Mucosa of descending colon (tissue), 3 donors: ENCODE measurements at regions not wholly inside any gene's neighbourhood (a gene's known extent, or its start where the extent isn't known, plus 50 kb on each side); places are given as distances from the start of the nearest gene placed in this dataset.

Experiments used
- ATAC-seq: fragments of 200-7000 bp; cut with Tn5 transposase; one replicate; pipeline ENCODE4 v1.9.1; 2020; ENCODE audit warnings: mild to moderate bottlenecking, moderate library complexity
- DNase-seq, 3 donors: peaks; one replicate each; pipeline ENCODE4 v3.0.0-alpha.2; 2020
- H3K36me3 ChIP-seq: fragments of 200-600 bp; one replicate; pipeline ENCODE4 v1.8.0; 2021; ENCODE audit warnings: low read depth, mild to moderate bottlenecking
- H3K4me1 ChIP-seq: fragments of 200-600 bp; one replicate; pipeline ENCODE4 v1.8.0; 2021; ENCODE audit warnings: low read depth, mild to moderate bottlenecking
- H3K4me3 ChIP-seq: fragments of 200-600 bp; one replicate; pipeline ENCODE4 v1.8.0; 2021; ENCODE audit warnings: mild to moderate bottlenecking
- H3K9me3 ChIP-seq: fragments of 200-600 bp; one replicate; pipeline ENCODE4 v1.8.0; 2021; ENCODE audit warnings: mild to moderate bottlenecking
- intact Hi-C, 2 donors: fragments of 100-400 bp; cut with DNase I in 1 of 2; cut with micrococcal nuclease in 1 of 2; formaldehyde crosslinking; loops; one replicate each; pipeline versions ENCODE4 v1.11.0 to v1.11.1; 2022; cut with DNase I, micrococcal nuclease
- TF ChIP-seq, protein P1 (sequence below): fragments of 200-600 bp; IDR thresholded peaks from one replicate; pipeline ENCODE4 v1.8.0; 2022; ENCODE audit warnings: antibody characterized with exemption, mild to moderate bottlenecking
- donor health status: DM: no; HTN: no; CAD: no; lungs with moderate emphysema.
- donor health status: DM: no; HTN: no; CAD: no.
- donor health status: DM: no; HTN: yes; CAD: no.

GRCh38 chr19:27722625-27723024 lies 1490.3 kb downstream of the UQCRFS1 start:
- no peak overlapping the region for H3K4me3 ChIP-seq
- peaks cover 90% of the 10 kb centered on the region for H3K9me3 ChIP-seq
- H3K36me3 ChIP-seq, result no peaks in the 10 kb centered on the region
- TF ChIP-seq, protein P1, sequence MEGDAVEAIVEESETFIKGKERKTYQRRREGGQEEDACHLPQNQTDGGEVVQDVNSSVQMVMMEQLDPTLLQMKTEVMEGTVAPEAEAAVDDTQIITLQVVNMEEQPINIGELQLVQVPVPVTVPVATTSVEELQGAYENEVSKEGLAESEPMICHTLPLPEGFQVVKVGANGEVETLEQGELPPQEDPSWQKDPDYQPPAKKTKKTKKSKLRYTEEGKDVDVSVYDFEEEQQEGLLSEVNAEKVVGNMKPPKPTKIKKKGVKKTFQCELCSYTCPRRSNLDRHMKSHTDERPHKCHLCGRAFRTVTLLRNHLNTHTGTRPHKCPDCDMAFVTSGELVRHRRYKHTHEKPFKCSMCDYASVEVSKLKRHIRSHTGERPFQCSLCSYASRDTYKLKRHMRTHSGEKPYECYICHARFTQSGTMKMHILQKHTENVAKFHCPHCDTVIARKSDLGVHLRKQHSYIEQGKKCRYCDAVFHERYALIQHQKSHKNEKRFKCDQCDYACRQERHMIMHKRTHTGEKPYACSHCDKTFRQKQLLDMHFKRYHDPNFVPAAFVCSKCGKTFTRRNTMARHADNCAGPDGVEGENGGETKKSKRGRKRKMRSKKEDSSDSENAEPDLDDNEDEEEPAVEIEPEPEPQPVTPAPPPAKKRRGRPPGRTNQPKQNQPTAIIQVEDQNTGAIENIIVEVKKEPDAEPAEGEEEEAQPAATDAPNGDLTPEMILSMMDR, result no peak
- ATAC-seq (no peak), DNase-seq (no peak)
- intact Hi-C loops, result no loop called here
- H3K4me1 ChIP-seq, result no peaks in the 10 kb centered on the region

GRCh38 chr19:27720155-27720554 lies 1492.8 kb downstream of the UQCRFS1 start:
- H3K4me1 ChIP-seq, result no peaks in the 10 kb centered on the region
- ATAC-seq (no peak), DNase-seq (no peak)
- intact Hi-C loops, result no loop called here
- H3K4me3 ChIP-seq, result no peak overlapping the region
- no peaks in the 10 kb centered on the region for H3K36me3 ChIP-seq
- TF ChIP-seq, protein P1, result no peak
- H3K9me3 ChIP-seq, result peaks cover 88% of the 10 kb centered on the region

DNA sequence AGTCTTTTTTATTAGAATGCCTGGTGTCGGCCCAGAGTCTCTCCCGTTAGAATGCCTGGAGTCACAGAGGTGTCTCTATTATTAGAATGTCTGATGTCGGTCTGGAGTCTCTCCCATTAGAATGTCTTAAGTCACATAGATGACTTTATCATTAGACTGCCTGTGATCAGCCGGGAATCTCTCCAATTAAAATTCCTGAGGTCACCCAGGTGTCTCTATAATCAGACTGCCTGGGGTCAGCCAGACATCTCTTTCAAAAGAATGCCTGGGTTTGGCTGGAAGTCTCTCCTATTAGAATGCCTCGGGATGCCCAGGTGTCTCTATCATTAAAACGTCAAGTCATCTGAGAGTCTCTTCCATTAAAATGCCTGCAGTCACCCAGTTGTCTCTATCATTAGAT lies 1493.9 kb downstream of the UQCRFS1 start:
- TF ChIP-seq, protein P1, result no peak
- DNase-seq (no peak), ATAC-seq (no peak)
- intact Hi-C loops, result no loop called here
- Histone ChIP-seq H3K4me1 (no peaks in the 10 kb centered on the region), H3K9me3 (peaks cover 87% of the 10 kb centered on the region), H3K4me3 (no peak overlapping the region), H3K36me3 (no peaks in the 10 kb centered on the region)

- intact Hi-C loops, result no loop called here
- ATAC-seq, result no peak
- no peak for DNase-seq
- TF ChIP-seq, protein P1, result no peak
- no peaks in the 10 kb centered on the region for H3K4me1 ChIP-seq
- H3K36me3 ChIP-seq, result no peaks in the 10 kb centered on the region
- H3K9me3 ChIP-seq, result peaks cover 84% of the 10 kb centered on the region
- H3K4me3 ChIP-seq, result no peak overlapping the region
Measured at GRCh38 chr19:27718234-27718633, 1494.7 kb downstream of the UQCRFS1 start.

DNA sequence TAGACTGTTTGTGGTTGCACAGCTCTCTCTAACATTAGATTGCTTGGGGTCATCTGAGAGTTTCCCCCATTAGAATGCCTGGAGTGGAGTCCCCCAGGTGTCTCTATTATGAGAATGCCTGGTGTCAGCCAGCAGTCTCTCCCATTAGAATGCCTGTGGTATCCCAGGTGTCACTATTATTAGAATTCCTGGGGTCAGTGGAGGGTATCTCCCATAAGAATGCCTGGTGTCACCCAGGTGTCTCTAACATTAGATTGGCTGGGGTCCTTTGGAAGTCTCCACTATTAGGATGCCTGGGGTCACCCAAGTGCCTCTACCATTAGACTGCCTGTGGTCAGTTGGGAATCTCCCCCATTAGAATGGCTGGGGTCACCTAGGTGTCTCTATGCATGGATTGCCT lies 1495.1 kb downstream of the UQCRFS1 start:
- TF ChIP-seq, protein P1, result no peak
- ATAC-seq (no peak), DNase-seq (no peak)
- intact Hi-C loops, result no loop called here
- Histone ChIP-seq H3K4me1 (no peaks in the 10 kb centered on the region), H3K4me3 (no peak overlapping the region), H3K36me3 (no peaks in the 10 kb centered on the region), H3K9me3 (peaks cover 83% of the 10 kb centered on the region)

- DNase-seq (no peak), ATAC-seq (no peak)
- H3K9me3 ChIP-seq, result peaks cover 76% of the 10 kb centered on the region
- H3K4me3 ChIP-seq, result no peak overlapping the region
- no peaks in the 10 kb centered on the region for H3K36me3 ChIP-seq
- TF ChIP-seq, protein P1, result no peak
- intact Hi-C loops, result no loop called here
- H3K4me1 ChIP-seq, result no peaks in the 10 kb centered on the region
Measured at GRCh38 chr19:27716922-27717321, 1496.0 kb downstream of the UQCRFS1 start.
